Thoracic aorta (tissue), 2 donors: ENCODE measurements at regions not wholly inside any gene's neighbourhood (a gene's known extent, or its start where the extent isn't known, plus 50 kb on each side); places are given as distances from the start of the nearest gene placed in this dataset.
A peak's percentile ranks its signal among the peaks of the same experiment; 100 is the strongest.

ENCODE experiments used
- ATAC-seq: fragments of 150-250 bp; one replicate; pipeline ENCODE4 v1.8.0; 2017; ENCODE audit warnings: low read depth; ENCODE audit not compliant: insufficient number of reproducible peaks, low FRiP score
- DNase-seq: peaks from one replicate; pipeline ENCODE4 v3.0.0-alpha.2; 2020; ENCODE audit warnings: low spot score
- H3K27ac ChIP-seq, 2 donors: fragments of 200-600 bp; sonication (generic); 1 replicate in 1 of 2; 2 replicates in 1 of 2; pipeline ENCODE4 v1.5.1; 2016; ENCODE audit warnings: mild to moderate bottlenecking in 2 of 2, moderate library complexity in 2 of 2
- H3K27me3 ChIP-seq: fragments of 200-600 bp; sonication (generic); replicated peaks from 2 replicates; pipeline ENCODE4 v1.6.0; 2016; ENCODE audit warnings: mild to moderate bottlenecking; ENCODE audit not compliant: insufficient read depth
- H3K36me3 ChIP-seq: fragments of 200-600 bp; sonication (generic); one replicate; pipeline ENCODE4 v1.5.1; 2016
- H3K4me1 ChIP-seq, 2 donors: fragments of 200-600 bp; sonication (generic); 1 replicate in 1 of 2; 2 replicates in 1 of 2; pipeline versions ENCODE4 v1.5.1 to v1.6.0; 2016; ENCODE audit warnings: low read depth in 2 of 2, mild to moderate bottlenecking in 1 of 2; ENCODE audit not compliant: control insufficient read depth in 1 of 2
- H3K4me3 ChIP-seq: fragments of 200-600 bp; sonication (generic); 2 replicates; pipeline ENCODE4 v1.5.1; 2016; ENCODE audit warnings: mild to moderate bottlenecking
- H3K9me3 ChIP-seq: fragments of 200-600 bp; sonication (generic); 2 replicates; pipeline ENCODE4 v1.5.1; 2016
- CTCF ChIP-seq: fragments of 200-600 bp; sonication (generic); IDR thresholded peaks from one replicate; pipeline ENCODE4 v1.5.1; 2019; ENCODE audit warnings: antibody characterized with exemption

GRCh38 chr12:39161465-39162085 lies 256.2 kb upstream of the CPNE8 start:
- TF ChIP-seq CTCF, result no peak
- DNase-seq (no peak), ATAC-seq (no peak)
- H3K36me3 ChIP-seq, result no peaks in the 10 kb centered on the region
- no peak overlapping the region for H3K27ac ChIP-seq
- no peaks in the 10 kb centered on the region for H3K27me3 ChIP-seq
- no peaks in the 10 kb centered on the region for H3K9me3 ChIP-seq
- no peaks in the 10 kb centered on the region for H3K4me1 ChIP-seq
- no peak overlapping the region for H3K4me3 ChIP-seq

GRCh38 chr12:39157696-39158342 lies 252.4 kb upstream of the CPNE8 start:
- no peak for DNase-seq
- Histone ChIP-seq H3K4me3 (no peak overlapping the region), H3K4me1 (no peaks in the 10 kb centered on the region), H3K27ac (no peak overlapping the region), H3K36me3 (no peaks in the 10 kb centered on the region), H3K27me3 (no peaks in the 10 kb centered on the region), H3K9me3 (no peaks in the 10 kb centered on the region)
- TF ChIP-seq CTCF, result no peak
- ATAC-seq, result no peak

GRCh38 chr12:39145175-39145999 lies 240.0 kb upstream of the CPNE8 start:
- Histone ChIP-seq H3K27me3 (peaks cover 4% of the 10 kb centered on the region), H3K27ac (no peak overlapping the region), H3K4me1 (peaks cover 0 to 11% of the 10 kb centered on the region in 2 donors), H3K9me3 (peaks cover 6% of the 10 kb centered on the region), H3K36me3 (no peaks in the 10 kb centered on the region), H3K4me3 (peak overlapping the region; percentile 75)
- ATAC-seq, result no peak
- no peak for DNase-seq
- TF ChIP-seq CTCF, result no peak

- H3K36me3 ChIP-seq, result no peaks in the 10 kb centered on the region
- DNase-seq (no peak), ATAC-seq (no peak)
- H3K4me3 ChIP-seq, result peak overlapping the region; percentile 75
- H3K4me1 ChIP-seq, result peaks cover 0 to 11% of the 10 kb centered on the region in 2 donors
- TF ChIP-seq CTCF, result no peak
- H3K9me3 ChIP-seq, result no peaks in the 10 kb centered on the region
- H3K27me3 ChIP-seq, result peaks cover 4% of the 10 kb centered on the region
- no peak overlapping the region for H3K27ac ChIP-seq
These were observed 239.2 kb upstream of the CPNE8 start for GRCh38 chr12:39144613-39145061.

- ATAC-seq (no peak), DNase-seq (no peak)
- Histone ChIP-seq H3K36me3 (no peaks in the 10 kb centered on the region), H3K4me1 (no peaks in the 10 kb centered on the region), H3K27ac (no peak overlapping the region), H3K4me3 (no peak overlapping the region), H3K27me3 (no peaks in the 10 kb centered on the region), H3K9me3 (no peaks in the 10 kb centered on the region)
- TF ChIP-seq CTCF, result no peak
These were observed 232.9 kb upstream of the CPNE8 start for GRCh38 chr12:39138268-39138667.
